ENCODE measurements at regions not wholly inside any gene's neighbourhood (a gene's known extent, or its start where the extent isn't known, plus 50 kb on each side); places are given as distances from the start of the nearest gene placed in this dataset.

DNA sequence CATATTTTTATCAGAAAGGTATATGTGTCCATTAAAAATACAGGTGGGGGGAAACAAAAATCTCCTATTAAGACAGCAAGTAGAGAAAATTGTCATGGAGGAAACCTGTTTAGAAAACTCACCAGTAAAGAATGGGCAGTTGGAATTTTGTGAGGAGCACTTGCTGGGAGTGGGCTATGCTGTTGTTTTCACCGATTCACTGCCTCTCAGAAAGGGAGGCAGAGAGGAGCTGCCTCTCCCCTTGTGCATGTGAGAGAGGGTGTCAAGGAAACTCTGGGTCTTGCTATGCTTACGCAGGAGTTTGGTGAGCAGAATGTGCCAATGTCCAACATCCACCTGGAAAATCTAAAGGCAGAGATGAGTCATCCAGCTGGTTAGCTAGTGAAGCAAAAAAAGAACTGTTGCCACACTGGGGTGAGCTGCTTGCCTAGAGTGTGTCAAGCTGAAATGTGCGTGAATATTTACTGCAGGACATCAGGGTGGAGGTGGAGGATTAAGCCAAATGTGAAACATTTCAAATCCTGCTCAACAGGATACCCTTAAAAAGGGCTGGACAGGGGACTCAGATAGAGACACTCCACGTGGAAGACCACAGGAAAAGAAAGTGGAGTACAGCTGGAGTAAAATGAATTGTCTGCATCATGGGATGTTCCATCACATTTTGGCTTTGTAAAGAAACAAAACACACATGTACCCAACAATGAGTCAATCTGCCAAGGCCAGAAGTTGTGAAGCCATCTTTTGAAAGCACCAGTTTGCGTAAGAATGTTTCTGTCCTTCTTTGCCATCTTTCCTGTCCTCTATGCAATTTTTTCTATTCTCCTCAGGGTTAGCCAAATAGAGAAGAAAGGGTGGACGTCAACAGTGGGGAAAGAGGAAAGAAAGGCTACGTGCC is 449.7 kb upstream of the MPDZ start:
- H3K36me3 ChIP-seq (ENCODE audit: control insufficient read depth, insufficient read depth, low read length): no peaks in the 10 kb centered on the region
- DNase-seq (ENCODE audit: extremely low read depth, insufficient read length): no peak

DNA sequence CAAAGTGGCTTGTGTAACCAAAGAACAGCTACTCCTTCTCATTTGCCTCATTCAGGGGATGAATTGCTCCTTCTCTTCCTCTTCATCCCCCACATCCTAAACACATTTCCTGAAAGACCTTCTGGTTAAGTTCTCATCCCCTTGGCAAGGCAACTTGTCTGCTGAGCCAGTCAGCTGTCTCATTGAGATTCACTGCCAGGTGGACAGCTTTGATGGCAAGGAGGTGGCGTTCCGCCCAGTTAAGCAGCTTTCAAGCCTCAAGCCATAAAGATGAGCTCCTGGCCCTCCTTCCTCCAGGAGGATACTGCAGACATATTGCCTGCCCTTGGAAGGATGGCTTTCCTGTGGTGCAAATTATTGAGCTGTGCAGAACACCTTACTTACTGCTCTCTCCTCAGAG is 448.6 kb upstream of the MPDZ start:
- TF ChIP-seq, protein P1, sequence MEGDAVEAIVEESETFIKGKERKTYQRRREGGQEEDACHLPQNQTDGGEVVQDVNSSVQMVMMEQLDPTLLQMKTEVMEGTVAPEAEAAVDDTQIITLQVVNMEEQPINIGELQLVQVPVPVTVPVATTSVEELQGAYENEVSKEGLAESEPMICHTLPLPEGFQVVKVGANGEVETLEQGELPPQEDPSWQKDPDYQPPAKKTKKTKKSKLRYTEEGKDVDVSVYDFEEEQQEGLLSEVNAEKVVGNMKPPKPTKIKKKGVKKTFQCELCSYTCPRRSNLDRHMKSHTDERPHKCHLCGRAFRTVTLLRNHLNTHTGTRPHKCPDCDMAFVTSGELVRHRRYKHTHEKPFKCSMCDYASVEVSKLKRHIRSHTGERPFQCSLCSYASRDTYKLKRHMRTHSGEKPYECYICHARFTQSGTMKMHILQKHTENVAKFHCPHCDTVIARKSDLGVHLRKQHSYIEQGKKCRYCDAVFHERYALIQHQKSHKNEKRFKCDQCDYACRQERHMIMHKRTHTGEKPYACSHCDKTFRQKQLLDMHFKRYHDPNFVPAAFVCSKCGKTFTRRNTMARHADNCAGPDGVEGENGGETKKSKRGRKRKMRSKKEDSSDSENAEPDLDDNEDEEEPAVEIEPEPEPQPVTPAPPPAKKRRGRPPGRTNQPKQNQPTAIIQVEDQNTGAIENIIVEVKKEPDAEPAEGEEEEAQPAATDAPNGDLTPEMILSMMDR (IDR thresholded peaks at IDR 0.05; ENCODE audit: insufficient read depth, low read length, poor library complexity, severe bottlenecking): no peak
- Histone ChIP-seq H3K36me3 (ENCODE audit: control insufficient read depth, insufficient read depth, low read length) (no peaks in the 10 kb centered on the region), H3K4me3 (replicated peaks; ENCODE audit: low read depth, low read length) (no peak overlapping the region), H3K27me3 (replicated peaks; ENCODE audit: control insufficient read depth, insufficient read depth, low read length) (no peaks in the 10 kb centered on the region)
- no peak for DNase-seq (ENCODE audit: extremely low read depth, insufficient read length)

More for the DNA sequence above, 449.7 kb upstream of the MPDZ start:
- Histone ChIP-seq H3K27me3 (replicated peaks; ENCODE audit: control insufficient read depth, insufficient read depth, low read length) (no peaks in the 10 kb centered on the region), H3K4me3 (replicated peaks; ENCODE audit: low read depth, low read length) (no peak overlapping the region)
- TF ChIP-seq, protein P1 (IDR thresholded peaks at IDR 0.05; ENCODE audit: insufficient read depth, low read length, poor library complexity, severe bottlenecking): no peak

DNA sequence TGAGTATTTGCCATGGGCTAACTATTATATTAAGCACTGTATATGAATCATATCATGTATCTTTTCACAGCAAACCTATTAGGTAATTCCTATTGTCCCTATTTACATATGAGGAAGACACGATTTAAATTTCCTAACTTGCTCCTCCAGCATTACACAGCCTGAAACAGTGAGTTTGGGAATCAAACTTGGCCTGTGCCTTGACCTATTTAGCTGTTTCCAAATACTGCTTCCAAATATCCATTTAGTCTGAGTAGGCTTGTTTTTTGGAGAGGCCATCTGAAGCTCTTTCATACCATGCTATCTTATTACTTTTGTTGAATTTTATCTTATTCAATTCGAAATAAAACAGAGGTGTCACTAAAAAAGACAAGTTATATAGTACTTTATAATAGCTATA is 447.3 kb upstream of the MPDZ start:
- TF ChIP-seq, protein P1 (IDR thresholded peaks at IDR 0.05; ENCODE audit: insufficient read depth, low read length, poor library complexity, severe bottlenecking): no peak

DNA sequence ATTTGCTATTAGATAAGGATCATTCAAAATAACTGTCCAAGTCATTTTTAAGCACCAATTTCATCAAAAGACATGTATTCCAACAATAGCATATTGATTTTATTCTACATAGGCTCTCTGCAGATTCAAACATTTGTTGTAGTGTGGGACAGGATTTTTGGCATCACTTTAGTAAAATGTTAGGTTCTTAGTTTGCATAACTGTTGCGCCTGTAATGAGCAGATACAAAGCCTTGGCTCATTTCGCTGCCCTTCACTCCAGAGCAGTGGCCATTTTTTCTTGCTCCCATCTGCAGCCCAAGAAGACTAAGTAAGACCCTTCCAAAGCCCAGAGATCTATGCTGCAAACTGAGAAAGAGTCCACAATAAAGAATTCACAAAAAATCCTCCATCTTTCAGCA is 446.0 kb upstream of the MPDZ start:
- no peak for DNase-seq (ENCODE audit: extremely low read depth, insufficient read length)
- TF ChIP-seq, protein P1 (IDR thresholded peaks at IDR 0.05; ENCODE audit: insufficient read depth, low read length, poor library complexity, severe bottlenecking): no peak
- no peaks in the 10 kb centered on the region for H3K36me3 ChIP-seq (ENCODE audit: control insufficient read depth, insufficient read depth, low read length)
- H3K4me3 ChIP-seq (replicated peaks; ENCODE audit: low read depth, low read length): no peak overlapping the region
- H3K27me3 ChIP-seq (replicated peaks; ENCODE audit: control insufficient read depth, insufficient read depth, low read length): no peaks in the 10 kb centered on the region

More for the DNA sequence above, 447.3 kb upstream of the MPDZ start:
- DNase-seq (ENCODE audit: extremely low read depth, insufficient read length): no peak
- H3K36me3 ChIP-seq (ENCODE audit: control insufficient read depth, insufficient read depth, low read length): no peaks in the 10 kb centered on the region
- no peaks in the 10 kb centered on the region for H3K27me3 ChIP-seq (replicated peaks; ENCODE audit: control insufficient read depth, insufficient read depth, low read length)
- no peak overlapping the region for H3K4me3 ChIP-seq (replicated peaks; ENCODE audit: low read depth, low read length)

DNA sequence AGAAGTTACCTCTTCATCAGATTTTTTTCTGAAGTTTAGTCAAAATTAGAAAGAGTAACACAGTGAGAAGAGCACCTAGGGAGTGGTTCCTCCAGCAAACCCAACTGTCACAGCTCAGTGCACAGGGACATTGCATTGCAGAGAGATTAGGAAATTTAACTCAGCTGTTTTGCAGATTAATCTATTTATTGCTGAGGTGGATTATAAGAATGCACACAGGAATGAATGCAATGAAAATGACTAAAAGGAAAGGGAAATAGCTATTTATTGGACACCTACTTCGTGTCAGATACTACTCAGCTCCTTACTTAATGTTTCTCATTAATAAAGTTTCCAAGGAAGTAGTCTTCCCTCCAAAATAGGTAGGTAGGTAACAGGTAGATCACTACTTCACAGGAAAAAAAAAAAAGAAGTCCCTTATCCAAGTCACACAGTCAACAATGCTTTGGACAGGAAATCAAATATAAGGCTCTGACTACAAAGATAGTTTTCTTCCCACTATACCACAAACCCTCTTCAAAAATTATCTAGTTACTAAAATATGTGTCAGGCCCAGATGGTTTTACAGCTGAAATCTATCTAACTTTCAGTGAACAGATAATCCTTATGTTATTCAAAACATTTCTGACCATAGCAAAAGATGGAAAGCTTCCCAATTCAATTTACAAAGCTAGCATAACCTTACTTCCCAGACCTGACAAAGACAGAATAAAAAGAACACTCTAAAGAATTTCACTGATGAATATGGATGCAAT is 442.2 kb upstream of the MPDZ start:
- no peaks in the 10 kb centered on the region for H3K27me3 ChIP-seq (replicated peaks; ENCODE audit: control insufficient read depth, insufficient read depth, low read length)
- H3K36me3 ChIP-seq (ENCODE audit: control insufficient read depth, insufficient read depth, low read length): no peaks in the 10 kb centered on the region
- DNase-seq (ENCODE audit: extremely low read depth, insufficient read length): no peak
- H3K4me3 ChIP-seq (replicated peaks; ENCODE audit: low read depth, low read length): no peak overlapping the region
- TF ChIP-seq, protein P1 (IDR thresholded peaks at IDR 0.05; ENCODE audit: insufficient read depth, low read length, poor library complexity, severe bottlenecking): no peak
